ENCODE measurements at regions not wholly inside any gene's neighbourhood (a gene's known extent, or its start where the extent isn't known, plus 50 kb on each side); places are given as distances from the start of the nearest gene placed in this dataset.

GRCh38 chr17:68771867-68772515, 170.8 kb upstream of the FAM20A start:
- no peak overlapping the region for H3K27ac ChIP-seq
- no peaks in the 10 kb centered on the region for H3K27me3 ChIP-seq
- H3K9me3 ChIP-seq = no peaks in the 10 kb centered on the region
- peak; percentile 40 for TF ChIP-seq CTCF (IDR thresholded peaks at IDR 0.05)
- H3K4me1 ChIP-seq = no peaks in the 10 kb centered on the region
- DNase-seq = peak; percentile 25
- no peaks in the 10 kb centered on the region for H3K36me3 ChIP-seq
- no peak overlapping the region for H3K4me3 ChIP-seq
- intact Hi-C loops (cut with DNase I) = loop anchor here (10.0 kb wide), 2 partner anchors 143 to 283 kb away; no protein-coding TSS in a partner anchor
- H3K9ac ChIP-seq (ENCODE audit: low read depth in 2 of 2, low read length in 2 of 2) = no peak overlapping the region

- H3K9ac ChIP-seq (ENCODE audit: low read depth in 2 of 2, low read length in 2 of 2) = no peak overlapping the region
- no peak for DNase-seq
- H3K4me3 ChIP-seq = no peak overlapping the region
- TF ChIP-seq CTCF (IDR thresholded peaks at IDR 0.05) = no peak
- intact Hi-C loops (cut with DNase I) = loop anchor here (10.0 kb wide), 1 partner anchor 224 kb away; no protein-coding TSS in a partner anchor
- no peak overlapping the region for H3K27ac ChIP-seq
- H3K4me1 ChIP-seq = no peaks in the 10 kb centered on the region
- H3K36me3 ChIP-seq = no peaks in the 10 kb centered on the region
- H3K27me3 ChIP-seq = no peaks in the 10 kb centered on the region
- no peaks in the 10 kb centered on the region for H3K9me3 ChIP-seq
Observed at GRCh38 chr17:68768804-68769203, 167.6 kb upstream of the FAM20A start.

GRCh38 chr17:68766640-68767039, 165.5 kb upstream of the FAM20A start:
- Histone ChIP-seq H3K4me3 (no peak overlapping the region), H3K9ac (ENCODE audit: low read depth in 2 of 2, low read length in 2 of 2) (no peak overlapping the region), H3K9me3 (no peaks in the 10 kb centered on the region), H3K27me3 (no peaks in the 10 kb centered on the region), H3K27ac (no peak overlapping the region), H3K4me1 (no peaks in the 10 kb centered on the region), H3K36me3 (no peaks in the 10 kb centered on the region)
- DNase-seq = no peak
- TF ChIP-seq CTCF (IDR thresholded peaks at IDR 0.05) = no peak
- intact Hi-C loops (cut with DNase I) = loop anchor here (10.0 kb wide), 1 partner anchor 222 kb away; no protein-coding TSS in a partner anchor

- no peaks in the 10 kb centered on the region for H3K36me3 ChIP-seq
- intact Hi-C loops (cut with DNase I) = loop anchor here (10.0 kb wide), 1 partner anchor 219 kb away; no protein-coding TSS in a partner anchor
Observed at GRCh38 chr17:68763562-68763961, 162.4 kb upstream of the FAM20A start.

GRCh38 chr17:68762911-68763310, 161.7 kb upstream of the FAM20A start:
- no peak for TF ChIP-seq CTCF (IDR thresholded peaks at IDR 0.05)
- Histone ChIP-seq H3K4me1 (no peaks in the 10 kb centered on the region), H3K9me3 (no peaks in the 10 kb centered on the region), H3K9ac (ENCODE audit: low read depth in 2 of 2, low read length in 2 of 2) (no peak overlapping the region), H3K36me3 (no peaks in the 10 kb centered on the region), H3K27me3 (no peaks in the 10 kb centered on the region), H3K4me3 (no peak overlapping the region), H3K27ac (no peak overlapping the region)
- DNase-seq = no peak
- intact Hi-C loops (cut with DNase I) = loop anchor here (10.0 kb wide), 1 partner anchor 218 kb away; no protein-coding TSS in a partner anchor

More at GRCh38 chr17:68763562-68763961, 162.4 kb upstream of the FAM20A start:
- Histone ChIP-seq H3K27me3 (no peaks in the 10 kb centered on the region), H3K9me3 (no peaks in the 10 kb centered on the region), H3K4me3 (no peak overlapping the region), H3K9ac (ENCODE audit: low read depth in 2 of 2, low read length in 2 of 2) (no peak overlapping the region), H3K4me1 (no peaks in the 10 kb centered on the region), H3K27ac (no peak overlapping the region)
- DNase-seq = no peak
- TF ChIP-seq CTCF (IDR thresholded peaks at IDR 0.05) = no peak

All from colonic mucosa (tissue), 4 donors.